MCF 10A (cell line): ENCODE measurements at regions not wholly inside any gene's neighbourhood (a gene's known extent, or its start where the extent isn't known, plus 50 kb on each side); places are given as distances from the start of the nearest gene placed in this dataset.
A peak's percentile ranks its signal among the peaks of the same experiment; 100 is the strongest.

Experiments used
- BruUV-seq: library from RNA; stranded (reverse); fragments of 400-500 nt; replicated peaks from 2 replicates; lab custom pipeline; 2021; lab: Mats Ljungman, UMichigan
- CTCF ChIA-PET: fragments of 300-600 bp; sonication (Branson Sonifier 250); formaldehyde crosslinking; extraction: SDS; loops from one replicate; lab custom pipeline; 2021; ENCODE audit warnings: antibody characterized with exemption, inconsistent platforms; lab: Yijun Ruan, JAX
- POLR2A ChIA-PET: fragments of 300-600, 350-650 bp; sonication (Branson Sonifier 250); formaldehyde crosslinking; extraction: SDS; loops from one replicate; lab custom pipeline; 2020; ENCODE audit warnings: antibody characterized with exemption, inconsistent platforms; lab: Yijun Ruan, JAX
- DNase-seq: peaks from one replicate; pipeline ENCODE4 v3.0.0-alpha.2; 2018; ENCODE audit not compliant: unreplicated experiment
- H3K27ac Mint-ChIP-seq: one replicate; pipeline ENCODE4 v1.8.0; 2022; ENCODE audit warnings: mild to moderate bottlenecking, low read depth, mixed read lengths; ENCODE audit not compliant: unreplicated experiment
- H3K27me3 Mint-ChIP-seq: one replicate; pipeline ENCODE4 v1.8.0; 2022; ENCODE audit warnings: mixed read lengths; ENCODE audit not compliant: insufficient read depth, unreplicated experiment
- H3K36me3 Mint-ChIP-seq: one replicate; pipeline ENCODE4 v1.8.0; 2022; ENCODE audit warnings: mild to moderate bottlenecking, moderate library complexity, mixed read lengths; ENCODE audit not compliant: insufficient read depth, unreplicated experiment
- H3K4me1 Mint-ChIP-seq: one replicate; pipeline ENCODE4 v1.8.0; 2022; ENCODE audit warnings: mixed read lengths; ENCODE audit not compliant: insufficient read depth, unreplicated experiment
- H3K4me3 Mint-ChIP-seq: one replicate; pipeline ENCODE4 v1.8.0; 2022; ENCODE audit warnings: mild to moderate bottlenecking, moderate library complexity, mixed read lengths; ENCODE audit not compliant: unreplicated experiment
- H3K9me3 Mint-ChIP-seq: one replicate; pipeline ENCODE4 v1.8.0; 2022; ENCODE audit warnings: mixed read lengths; ENCODE audit not compliant: unreplicated experiment
- CTCF ChIP-seq: fragments of 200-600 bp; IDR thresholded peaks from one replicate; pipeline ENCODE4 v1.8.0; 2022; ENCODE audit warnings: antibody characterized with exemption, mild to moderate bottlenecking; ENCODE audit not compliant: unreplicated experiment
- intact Hi-C: fragments of 100-400 bp; cut with micrococcal nuclease; formaldehyde crosslinking; loops from 2 replicates; pipeline ENCODE4 v1.14.1; 2022

- DNase-seq: peak; percentile 3
- no peaks in the 10 kb centered on the region for H3K27me3 Mint-ChIP-seq
- intact Hi-C loops: no loop called here
Observed at GRCh38 chr4:60605646-60606354, 594.3 kb upstream of the ADGRL3 start.

GRCh38 chr4:60611762-60612496 is 588.2 kb upstream of the ADGRL3 start:
- BruUV-seq: no TSS peak
- Mint-ChIP-seq H3K9me3 (no peaks in the 10 kb centered on the region), H3K4me1 (peaks cover 8% of the 10 kb centered on the region), H3K27me3 (no peaks in the 10 kb centered on the region), H3K4me3 (no peak overlapping the region), H3K36me3 (no peaks in the 10 kb centered on the region), H3K27ac (peak overlapping the region; percentile 69)
- ChIA-PET CTCF (interaction anchor here (0.9 kb wide), 1 partner anchor 15 kb away, joined by 3 read pairs; no protein-coding TSS in a partner anchor), POLR2A (interaction anchor here (0.7 kb wide), 2 partner anchors 25 to 70 kb away, joined by 3 to 4 read pairs; no protein-coding TSS in a partner anchor)
- intact Hi-C loops: no loop called here
- no peak for TF ChIP-seq CTCF
- peak; percentile 70 for DNase-seq

More at GRCh38 chr4:60605646-60606354, 594.3 kb upstream of the ADGRL3 start:
- no peak overlapping the region for H3K4me3 Mint-ChIP-seq
- no peak overlapping the region for H3K27ac Mint-ChIP-seq
- H3K36me3 Mint-ChIP-seq: no peaks in the 10 kb centered on the region
- no peaks in the 10 kb centered on the region for H3K9me3 Mint-ChIP-seq
- TF ChIP-seq CTCF: no peak
- POLR2A ChIA-PET: interaction anchor here (0.7 kb wide), 1 partner anchor 10 kb away, joined by 4 read pairs; no protein-coding TSS in a partner anchor
- CTCF ChIA-PET: no interaction called here
- BruUV-seq: no TSS peak
- H3K4me1 Mint-ChIP-seq: no peaks in the 10 kb centered on the region

GRCh38 chr4:60617731-60618130 is 582.4 kb upstream of the ADGRL3 start:
- POLR2A ChIA-PET: no interaction called here
- no peaks in the 10 kb centered on the region for H3K36me3 Mint-ChIP-seq
- no TSS peak for BruUV-seq

More at GRCh38 chr4:60617731-60618130, 582.4 kb upstream of the ADGRL3 start:
- no peak overlapping the region for H3K4me3 Mint-ChIP-seq
- H3K4me1 Mint-ChIP-seq: no peaks in the 10 kb centered on the region
- no peaks in the 10 kb centered on the region for H3K27me3 Mint-ChIP-seq
- no peak for DNase-seq
- no peaks in the 10 kb centered on the region for H3K9me3 Mint-ChIP-seq
- no peak for TF ChIP-seq CTCF
- no peak overlapping the region for H3K27ac Mint-ChIP-seq
- CTCF ChIA-PET: interaction anchor here (1.2 kb wide), 1 partner anchor 84 kb away, joined by 3 read pairs; no protein-coding TSS in a partner anchor
- intact Hi-C loops: no loop called here
